ENCODE measurements at regions not wholly inside any gene's neighbourhood (a gene's known extent, or its start where the extent isn't known, plus 50 kb on each side); places are given as distances from the start of the nearest gene placed in this dataset.

DNA sequence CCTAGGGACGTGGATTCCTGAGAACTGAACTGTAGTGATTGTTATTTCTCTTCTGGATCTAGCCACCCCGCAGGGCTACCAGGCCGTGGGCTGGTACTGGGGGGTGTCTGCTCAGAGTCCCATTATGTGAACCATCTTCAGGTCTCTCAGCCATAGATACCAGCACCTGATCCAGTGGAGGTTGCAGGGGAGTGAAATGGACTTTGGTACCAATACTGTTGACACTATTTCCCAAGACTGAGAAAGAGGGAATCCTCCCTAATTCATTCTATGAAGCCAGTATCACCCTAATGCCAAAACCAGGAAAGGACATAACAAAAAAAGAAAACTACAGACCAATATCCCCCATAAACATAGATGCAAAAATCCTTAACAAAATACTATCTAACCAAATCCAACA, 237.0 kb upstream of the AGTR1 start:
- no peak for TF ChIP-seq CTCF (IDR thresholded peaks at IDR 0.05; ENCODE audit: low read depth, low read length, missing control alignments)
- H3K4me3 ChIP-seq (ENCODE audit: low read depth, low read length): no peak overlapping the region
- no peak for DNase-seq (ENCODE audit: low read depth)

DNA sequence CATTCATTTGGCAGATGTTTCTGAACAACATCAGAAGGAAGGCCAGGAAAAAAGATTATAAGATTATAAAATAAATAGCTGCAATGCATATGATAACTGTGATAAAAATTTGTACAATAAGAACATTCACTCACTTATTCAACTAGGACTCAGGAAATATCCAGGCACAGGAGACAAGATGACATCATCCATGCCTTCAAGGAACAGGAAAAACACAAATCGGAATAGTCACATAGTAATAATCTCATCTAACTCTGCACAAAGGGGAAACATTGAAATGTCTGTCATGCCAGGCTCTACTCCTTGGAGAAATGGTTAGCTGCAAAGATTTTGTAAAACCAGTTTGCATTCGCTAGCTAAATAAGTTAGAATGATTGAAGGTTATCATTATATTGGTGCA, 233.5 kb upstream of the AGTR1 start:
- no peak overlapping the region for H3K4me3 ChIP-seq (ENCODE audit: low read depth, low read length)
- no peak for DNase-seq (ENCODE audit: low read depth)
- TF ChIP-seq CTCF (IDR thresholded peaks at IDR 0.05; ENCODE audit: low read depth, low read length, missing control alignments): no peak

- no peak for TF ChIP-seq CTCF (IDR thresholded peaks at IDR 0.05; ENCODE audit: low read depth, low read length, missing control alignments)
- H3K4me3 ChIP-seq (ENCODE audit: low read depth, low read length): no peak overlapping the region
- DNase-seq (ENCODE audit: low read depth): no peak
These were observed 231.6 kb upstream of the AGTR1 start for GRCh38 chr3:148466143-148466542.

DNA sequence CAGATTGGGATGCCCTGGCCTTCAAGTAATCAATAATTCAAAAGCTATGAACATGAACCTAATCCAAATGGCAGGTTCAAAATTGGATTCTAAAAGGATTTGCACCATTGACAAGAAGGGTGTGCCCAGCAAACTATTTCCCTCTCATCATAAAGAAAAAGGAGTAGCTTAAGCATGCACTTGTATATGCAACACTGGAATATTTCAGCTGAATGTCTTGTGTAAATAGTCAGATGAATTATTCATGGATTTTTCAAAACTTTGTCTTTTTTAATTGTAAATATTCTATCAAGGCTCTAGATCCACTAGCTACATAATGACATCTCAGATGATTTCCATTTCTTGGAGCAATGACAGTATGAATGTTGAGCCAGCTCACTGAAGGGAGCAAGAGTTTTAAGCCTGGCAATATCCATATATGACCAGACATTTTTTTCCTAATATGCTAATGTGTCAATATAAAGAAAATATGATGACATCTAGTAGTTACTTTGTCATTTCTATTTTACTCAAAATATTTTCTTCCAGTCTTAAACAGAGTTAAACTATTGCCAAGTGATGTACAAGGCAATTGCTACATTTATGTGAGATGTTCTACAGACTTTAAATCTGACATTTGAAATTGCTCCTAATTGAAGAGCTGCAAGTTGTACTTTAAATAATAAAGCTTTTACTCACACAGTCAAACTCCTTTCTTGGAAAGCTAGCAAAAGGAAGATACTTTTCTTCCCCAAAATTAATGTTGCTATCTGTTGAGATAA, 230.5 kb upstream of the AGTR1 start:
- no peak for DNase-seq (ENCODE audit: low read depth)
- TF ChIP-seq CTCF (IDR thresholded peaks at IDR 0.05; ENCODE audit: low read depth, low read length, missing control alignments): no peak
- no peak overlapping the region for H3K4me3 ChIP-seq (ENCODE audit: low read depth, low read length)

- TF ChIP-seq CTCF (IDR thresholded peaks at IDR 0.05; ENCODE audit: low read depth, low read length, missing control alignments): no peak
These were observed 220.3 kb upstream of the AGTR1 start for GRCh38 chr3:148477375-148477774.

DNA sequence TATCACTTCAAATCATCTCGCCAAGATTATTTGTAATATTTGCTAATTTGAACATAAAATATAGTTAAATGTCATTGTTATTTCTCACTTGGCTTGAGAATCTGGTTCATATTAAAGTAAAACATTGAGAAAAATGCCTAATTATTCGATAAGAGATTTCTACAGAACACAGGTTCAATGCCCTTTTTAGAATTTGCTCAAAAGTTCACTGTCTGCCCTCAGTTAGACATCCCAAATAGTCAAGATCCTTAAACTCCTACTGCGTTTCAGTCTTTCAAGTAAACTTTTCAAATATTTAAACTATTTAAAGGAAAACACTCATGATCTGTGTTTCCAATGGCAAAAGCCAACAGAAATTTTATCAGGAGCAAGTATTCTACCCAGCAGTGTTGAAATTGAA, 204.1 kb upstream of the AGTR1 start:
- DNase-seq (ENCODE audit: low read depth): no peak
- TF ChIP-seq CTCF (IDR thresholded peaks at IDR 0.05; ENCODE audit: low read depth, low read length, missing control alignments): no peak

More at GRCh38 chr3:148477375-148477774, 220.3 kb upstream of the AGTR1 start:
- DNase-seq (ENCODE audit: low read depth): no peak
- H3K4me3 ChIP-seq (ENCODE audit: low read depth, low read length): no peak overlapping the region

GRCh38 chr3:148494451-148494850, 203.3 kb upstream of the AGTR1 start:
- TF ChIP-seq CTCF (IDR thresholded peaks at IDR 0.05; ENCODE audit: low read depth, low read length, missing control alignments): no peak
- no peak for DNase-seq (ENCODE audit: low read depth)

More for the DNA sequence above, 204.1 kb upstream of the AGTR1 start:
- H3K4me3 ChIP-seq (ENCODE audit: low read depth, low read length): no peak overlapping the region

More at GRCh38 chr3:148494451-148494850, 203.3 kb upstream of the AGTR1 start:
- H3K4me3 ChIP-seq (ENCODE audit: low read depth, low read length): no peak overlapping the region

Measured in GM12864 (cell line).